ENCODE measurements at regions not wholly inside any gene's neighbourhood (a gene's known extent, or its start where the extent isn't known, plus 50 kb on each side); places are given as distances from the start of the nearest gene placed in this dataset.

DNA sequence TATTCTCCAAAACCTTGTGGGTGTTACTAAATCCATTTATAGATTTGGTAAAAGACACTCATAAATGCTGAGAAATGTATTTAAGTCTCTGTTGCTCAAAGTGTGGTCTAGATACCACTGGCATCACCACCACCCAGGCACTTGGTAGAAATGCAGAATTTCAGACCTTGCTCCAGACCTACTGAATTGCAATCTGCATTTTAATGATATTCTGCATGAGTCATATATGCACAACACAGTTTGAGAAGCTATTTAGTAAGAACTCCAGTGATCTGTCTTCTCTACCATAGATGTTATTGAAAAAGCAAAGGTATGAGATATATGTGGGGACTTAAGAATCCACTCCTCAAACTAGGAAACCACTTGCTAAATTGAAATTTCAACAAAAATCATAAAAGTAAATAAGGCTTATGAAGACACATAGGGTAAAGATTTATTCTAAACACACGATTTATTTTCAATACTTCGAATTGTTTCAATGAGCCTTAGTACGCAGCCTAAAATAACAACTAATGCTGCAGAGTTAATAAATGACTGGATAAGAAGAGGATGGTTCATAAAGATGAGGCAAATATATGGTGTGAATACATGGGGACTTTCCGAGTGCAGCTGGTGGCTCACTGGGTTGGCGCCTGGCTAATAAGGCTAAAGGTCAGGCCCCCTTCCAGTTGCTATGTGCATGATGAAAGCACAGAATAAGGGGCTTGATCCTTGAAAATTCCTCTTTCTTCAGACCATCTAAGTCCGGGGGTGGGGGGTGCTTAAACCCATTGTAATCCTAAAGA is 813.3 kb downstream of the NR2F2 start:
- TF ChIP-seq SIN3A (IDR thresholded peaks at IDR 0.05; ENCODE audit: borderline replicate concordance, insufficient read depth, low read length) = no peak
- TF ChIP-seq TAF1 (IDR thresholded peaks at IDR 0.05; ENCODE audit: borderline replicate concordance, insufficient read depth, low read length) = no peak
- TF ChIP-seq POLR2AphosphoS5 (IDR thresholded peaks at IDR 0.05; ENCODE audit: low read depth, low read length) = no peak
- TF ChIP-seq, protein P1, sequence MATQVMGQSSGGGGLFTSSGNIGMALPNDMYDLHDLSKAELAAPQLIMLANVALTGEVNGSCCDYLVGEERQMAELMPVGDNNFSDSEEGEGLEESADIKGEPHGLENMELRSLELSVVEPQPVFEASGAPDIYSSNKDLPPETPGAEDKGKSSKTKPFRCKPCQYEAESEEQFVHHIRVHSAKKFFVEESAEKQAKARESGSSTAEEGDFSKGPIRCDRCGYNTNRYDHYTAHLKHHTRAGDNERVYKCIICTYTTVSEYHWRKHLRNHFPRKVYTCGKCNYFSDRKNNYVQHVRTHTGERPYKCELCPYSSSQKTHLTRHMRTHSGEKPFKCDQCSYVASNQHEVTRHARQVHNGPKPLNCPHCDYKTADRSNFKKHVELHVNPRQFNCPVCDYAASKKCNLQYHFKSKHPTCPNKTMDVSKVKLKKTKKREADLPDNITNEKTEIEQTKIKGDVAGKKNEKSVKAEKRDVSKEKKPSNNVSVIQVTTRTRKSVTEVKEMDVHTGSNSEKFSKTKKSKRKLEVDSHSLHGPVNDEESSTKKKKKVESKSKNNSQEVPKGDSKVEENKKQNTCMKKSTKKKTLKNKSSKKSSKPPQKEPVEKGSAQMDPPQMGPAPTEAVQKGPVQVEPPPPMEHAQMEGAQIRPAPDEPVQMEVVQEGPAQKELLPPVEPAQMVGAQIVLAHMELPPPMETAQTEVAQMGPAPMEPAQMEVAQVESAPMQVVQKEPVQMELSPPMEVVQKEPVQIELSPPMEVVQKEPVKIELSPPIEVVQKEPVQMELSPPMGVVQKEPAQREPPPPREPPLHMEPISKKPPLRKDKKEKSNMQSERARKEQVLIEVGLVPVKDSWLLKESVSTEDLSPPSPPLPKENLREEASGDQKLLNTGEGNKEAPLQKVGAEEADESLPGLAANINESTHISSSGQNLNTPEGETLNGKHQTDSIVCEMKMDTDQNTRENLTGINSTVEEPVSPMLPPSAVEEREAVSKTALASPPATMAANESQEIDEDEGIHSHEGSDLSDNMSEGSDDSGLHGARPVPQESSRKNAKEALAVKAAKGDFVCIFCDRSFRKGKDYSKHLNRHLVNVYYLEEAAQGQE (IDR thresholded peaks at IDR 0.05; ENCODE audit: insufficient read depth in 1 of 2, low read depth in 2 of 2, low read length in 2 of 2) = no peak
- no peak for TF ChIP-seq FOXP2 (optimal IDR thresholded peaks at IDR 0.05; ENCODE audit: borderline replicate concordance, extremely low read depth, extremely low read length, insufficient read depth)

DNA sequence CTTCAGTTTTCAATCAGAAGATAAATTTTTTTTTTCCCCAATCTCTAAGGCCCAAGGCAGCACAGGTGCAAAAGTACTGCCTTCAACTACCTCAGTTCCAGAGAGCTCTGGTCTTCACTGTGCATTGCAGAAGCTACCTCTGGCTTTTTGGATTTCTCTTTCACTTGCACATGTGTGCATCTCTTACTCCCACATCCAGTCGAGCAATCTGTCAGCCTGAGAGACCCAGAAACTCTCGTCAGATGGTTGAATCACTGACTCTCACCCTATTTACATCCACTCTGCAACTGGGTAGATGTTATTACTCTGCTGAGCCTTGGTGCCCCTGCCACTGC is 813.8 kb downstream of the NR2F2 start:
- no peak for TF ChIP-seq FOXP2 (optimal IDR thresholded peaks at IDR 0.05; ENCODE audit: borderline replicate concordance, extremely low read depth, extremely low read length, insufficient read depth)
- no peak for TF ChIP-seq TAF1 (IDR thresholded peaks at IDR 0.05; ENCODE audit: borderline replicate concordance, insufficient read depth, low read length)
- TF ChIP-seq, protein P1 (IDR thresholded peaks at IDR 0.05; ENCODE audit: insufficient read depth in 1 of 2, low read depth in 2 of 2, low read length in 2 of 2) = no peak
- no peak for TF ChIP-seq SIN3A (IDR thresholded peaks at IDR 0.05; ENCODE audit: borderline replicate concordance, insufficient read depth, low read length)
- no peak for TF ChIP-seq POLR2AphosphoS5 (IDR thresholded peaks at IDR 0.05; ENCODE audit: low read depth, low read length)

DNA sequence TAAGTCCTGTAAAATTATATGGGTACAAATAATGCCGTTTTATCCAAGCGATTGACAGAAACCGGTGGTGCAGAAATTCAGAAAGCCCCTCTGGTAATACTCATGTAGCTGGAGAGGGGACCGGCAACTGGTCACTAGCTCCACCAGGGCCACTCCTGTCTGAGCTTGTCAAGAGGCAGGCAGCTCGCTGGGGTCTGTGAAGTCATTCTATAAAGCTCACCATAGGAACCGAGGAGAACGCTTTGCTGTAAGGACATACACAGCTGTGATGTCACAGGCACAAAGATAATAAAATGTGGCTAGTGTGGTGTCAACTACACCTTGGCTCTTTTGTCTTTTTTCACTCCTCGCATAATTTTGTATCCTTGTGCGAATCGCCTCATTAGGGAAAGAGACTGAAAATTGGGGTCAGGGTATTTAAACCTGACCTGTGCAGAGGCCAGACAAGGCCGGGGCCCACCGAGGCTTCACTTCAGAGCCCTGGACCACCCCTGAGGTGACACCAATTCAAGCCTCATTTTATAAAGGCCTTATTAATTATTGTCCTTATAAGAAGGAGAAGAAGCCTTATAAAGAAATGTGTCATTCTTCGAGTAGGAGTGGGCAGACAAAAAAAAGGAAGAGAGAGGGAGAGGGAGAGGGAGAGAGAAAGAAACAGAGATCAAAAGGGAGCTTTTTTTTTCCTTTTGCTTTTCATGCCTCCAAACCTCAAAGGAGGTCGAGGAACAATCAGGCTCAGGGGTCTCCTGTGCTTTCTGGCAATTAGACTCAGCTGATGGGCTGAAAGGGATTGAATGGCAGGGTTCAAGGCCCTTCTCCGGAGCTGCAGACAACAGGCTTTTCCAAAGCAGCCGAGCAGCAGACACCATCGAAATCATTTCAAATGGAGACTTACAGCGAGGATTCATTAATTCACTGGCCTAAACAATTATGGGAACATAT is 813.3 kb upstream of the ARRDC4 start:
- TF ChIP-seq, protein P1 (IDR thresholded peaks at IDR 0.05; ENCODE audit: insufficient read depth in 1 of 2, low read depth in 2 of 2, low read length in 2 of 2) = no peak
- no peak for TF ChIP-seq POLR2AphosphoS5 (IDR thresholded peaks at IDR 0.05; ENCODE audit: low read depth, low read length)
- no peak for TF ChIP-seq FOXP2 (optimal IDR thresholded peaks at IDR 0.05; ENCODE audit: borderline replicate concordance, extremely low read depth, extremely low read length, insufficient read depth)
- TF ChIP-seq SIN3A (IDR thresholded peaks at IDR 0.05; ENCODE audit: borderline replicate concordance, insufficient read depth, low read length) = no peak
- no peak for TF ChIP-seq TAF1 (IDR thresholded peaks at IDR 0.05; ENCODE audit: borderline replicate concordance, insufficient read depth, low read length)

DNA sequence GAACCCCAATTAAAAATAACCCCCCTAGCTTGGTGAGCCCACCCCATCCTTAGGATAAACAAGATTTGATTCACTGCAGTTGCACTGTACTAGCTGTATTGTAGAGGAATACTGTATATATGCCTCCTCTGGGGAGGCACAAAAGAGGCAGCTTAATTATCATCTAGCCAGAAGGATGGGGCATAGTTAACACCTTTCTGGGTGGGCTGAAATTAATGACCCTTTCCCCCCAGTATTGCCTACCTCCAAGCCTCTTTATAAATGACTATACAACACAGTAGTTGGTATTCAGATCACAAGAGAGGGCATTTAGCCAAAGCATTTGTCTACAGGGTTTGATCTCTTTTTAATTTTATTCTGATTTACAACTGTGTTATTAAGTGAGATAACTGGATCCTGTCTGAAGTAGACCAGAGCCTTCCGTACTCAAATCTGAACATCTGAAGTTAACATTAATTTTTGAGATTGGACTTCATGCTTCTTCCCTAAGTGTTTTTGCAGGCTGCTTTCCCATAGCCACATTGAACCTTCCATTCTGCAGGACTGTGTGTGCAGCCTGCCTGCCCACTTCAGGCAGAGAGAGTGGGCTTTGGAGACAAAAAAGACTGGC is 807.0 kb upstream of the ARRDC4 start:
- TF ChIP-seq POLR2AphosphoS5 (IDR thresholded peaks at IDR 0.05; ENCODE audit: low read depth, low read length) = no peak
- no peak for TF ChIP-seq SIN3A (IDR thresholded peaks at IDR 0.05; ENCODE audit: borderline replicate concordance, insufficient read depth, low read length)
- no peak for TF ChIP-seq FOXP2 (optimal IDR thresholded peaks at IDR 0.05; ENCODE audit: borderline replicate concordance, extremely low read depth, extremely low read length, insufficient read depth)
- TF ChIP-seq, protein P1 (IDR thresholded peaks at IDR 0.05; ENCODE audit: insufficient read depth in 1 of 2, low read depth in 2 of 2, low read length in 2 of 2) = no peak
- TF ChIP-seq TAF1 (IDR thresholded peaks at IDR 0.05; ENCODE audit: borderline replicate concordance, insufficient read depth, low read length) = no peak

All from PFSK-1 (cell line).